NCI-H1436 treated with DMSO at 0.1 percent for 48 hours (cell line): ENCODE measurements at regions not wholly inside any gene's neighbourhood (a gene's known extent, or its start where the extent isn't known, plus 50 kb on each side); places are given as distances from the start of the nearest gene placed in this dataset.

ENCODE experiments used
- DNase-seq: peaks from one replicate; lab custom pipeline; 2025; lab: John Stamatoyannopoulos, UW

- DNase-seq, result no peak
Observed at GRCh38 chr18:24987303-24988252, 364.4 kb downstream of the ZNF521 start.

DNA sequence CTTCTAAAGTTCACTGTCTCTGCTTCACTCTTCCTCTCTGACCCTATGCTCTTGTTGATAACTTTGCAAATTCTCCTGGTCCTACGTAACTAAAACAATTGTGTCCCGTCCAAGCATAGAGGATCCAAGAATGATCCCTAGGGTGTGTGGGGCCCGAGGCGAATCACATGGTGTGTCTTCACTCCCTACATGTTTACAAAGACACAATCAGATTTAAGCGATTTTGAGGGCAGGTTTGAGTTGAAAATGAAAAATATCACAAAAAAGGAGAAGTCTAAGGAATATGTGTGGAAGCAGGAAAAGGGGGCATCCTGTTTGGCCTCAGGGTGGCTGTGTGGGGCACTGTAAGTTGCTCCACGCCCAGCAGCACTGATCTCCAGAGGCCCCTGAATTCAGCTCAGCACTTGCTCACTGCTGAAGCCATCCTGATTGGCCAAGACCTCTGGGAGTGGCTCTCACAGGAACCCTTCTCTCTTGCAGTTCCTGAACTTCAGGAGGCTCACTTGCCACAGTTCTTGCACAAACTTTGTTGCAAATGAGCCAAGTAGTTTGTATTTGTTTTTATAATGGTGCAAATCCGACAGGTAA is 363.6 kb downstream of the ZNF521 start:
- DNase-seq, result no peak

- no peak for DNase-seq
Observed at GRCh38 chr18:24989760-24990593, 362.0 kb downstream of the ZNF521 start.

GRCh38 chr18:24990671-24991134 is 361.3 kb downstream of the ZNF521 start:
- no peak for DNase-seq

DNA sequence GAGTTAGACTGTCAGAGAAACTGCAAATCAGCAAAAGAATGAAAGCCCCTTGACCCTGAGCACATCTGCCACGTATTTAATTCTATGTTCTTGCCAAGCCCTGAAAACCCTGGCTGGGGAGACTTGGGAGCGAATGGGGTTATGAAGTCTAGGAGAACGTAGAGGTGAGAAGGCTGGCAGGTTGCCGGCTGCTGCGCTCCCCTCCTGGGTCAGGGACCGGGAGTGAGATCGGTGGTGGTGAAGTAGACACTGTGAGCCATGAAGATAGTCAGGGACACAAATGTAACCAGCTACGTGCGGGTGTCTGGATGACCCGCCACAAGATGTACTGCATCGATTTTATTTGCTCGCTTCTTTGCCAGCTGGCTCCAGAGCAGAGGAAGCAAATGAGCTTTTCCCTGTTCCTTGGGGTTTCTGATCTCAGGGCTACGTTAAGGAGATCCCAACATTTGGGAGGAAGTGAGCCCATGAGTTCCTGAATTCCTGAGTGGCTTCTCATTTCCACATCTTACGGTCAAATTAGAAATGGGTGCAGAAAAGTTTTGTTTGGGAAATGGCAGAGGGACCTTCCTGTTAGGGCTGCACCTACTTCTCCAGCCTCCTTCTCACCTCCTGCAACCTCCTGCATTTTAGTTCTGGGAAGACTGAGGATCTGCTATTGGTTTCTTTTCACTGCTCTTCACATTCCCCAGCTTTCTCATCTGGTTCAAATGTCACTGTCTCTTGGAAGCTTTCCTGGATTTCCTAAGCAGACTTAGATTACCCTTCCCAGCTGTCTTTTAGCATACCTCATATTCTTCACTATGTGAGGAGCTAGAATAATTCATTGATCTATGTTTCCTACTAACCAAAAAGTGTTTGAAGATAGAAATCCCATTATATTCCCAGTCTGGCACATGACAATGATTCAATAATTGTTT is 360.6 kb downstream of the ZNF521 start:
- DNase-seq, result no peak

DNA sequence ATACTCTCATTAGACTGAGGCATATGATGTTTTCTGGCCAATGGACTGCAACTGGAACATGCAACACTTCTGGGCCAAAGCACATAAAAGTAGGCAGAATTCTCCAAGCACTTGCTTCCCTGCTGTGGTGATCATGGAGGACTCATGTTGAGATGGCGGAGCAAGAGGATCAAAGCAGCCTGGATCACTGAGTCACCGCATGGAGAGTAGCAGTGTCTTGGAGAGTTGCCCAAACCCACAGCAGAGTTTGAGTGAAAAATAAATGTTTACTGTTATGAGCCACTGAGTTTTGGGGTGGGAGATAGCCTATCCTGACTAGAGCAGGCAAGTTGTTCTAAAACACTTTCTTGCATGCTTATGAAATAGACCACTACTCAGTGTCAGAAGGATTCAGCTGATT is 359.5 kb downstream of the ZNF521 start:
- DNase-seq, result no peak

DNA sequence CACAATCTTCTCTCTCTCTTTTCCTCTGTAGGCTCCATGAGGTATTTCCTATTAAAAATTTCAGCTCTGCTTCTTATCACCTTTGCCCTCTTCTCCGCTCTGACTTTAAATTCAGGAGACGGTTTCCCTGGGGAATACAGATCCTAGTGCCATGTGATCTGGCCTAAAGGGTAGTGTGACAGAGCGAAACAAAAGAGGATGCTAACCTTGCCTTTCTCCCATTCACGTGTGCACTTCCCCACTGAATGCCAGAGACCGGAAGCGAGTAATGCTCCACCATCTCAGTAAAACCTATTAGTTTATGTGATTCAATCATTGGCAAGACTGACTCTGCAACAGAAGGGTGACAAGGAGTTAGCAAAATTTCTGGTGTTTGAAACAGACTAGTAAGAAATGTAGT is 358.3 kb downstream of the ZNF521 start:
- DNase-seq, result no peak

- no peak for DNase-seq
Observed at GRCh38 chr18:24995056-24995455, 356.9 kb downstream of the ZNF521 start.

DNA sequence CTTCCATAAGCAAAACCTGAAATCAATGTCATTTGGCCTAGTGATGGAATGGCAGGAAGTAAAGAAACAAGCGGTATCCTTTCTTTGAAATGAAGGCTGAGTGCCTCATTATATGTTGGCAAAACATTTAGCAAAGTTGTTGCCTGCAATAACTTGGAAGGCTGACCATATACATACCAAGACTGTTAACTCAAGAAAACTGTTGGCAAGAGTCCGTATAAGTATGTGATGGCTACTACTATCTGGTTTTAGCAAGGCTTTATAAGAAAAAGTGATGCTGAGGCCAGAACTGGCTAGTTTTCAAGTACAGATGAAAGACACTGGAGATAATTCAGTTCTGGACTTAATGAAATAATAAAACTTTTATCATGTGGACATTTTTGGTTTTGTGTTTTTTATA is 356.2 kb downstream of the ZNF521 start:
- no peak for DNase-seq

- no peak for DNase-seq
Observed at GRCh38 chr18:24999650-25000267, 352.2 kb downstream of the ZNF521 start.

DNA sequence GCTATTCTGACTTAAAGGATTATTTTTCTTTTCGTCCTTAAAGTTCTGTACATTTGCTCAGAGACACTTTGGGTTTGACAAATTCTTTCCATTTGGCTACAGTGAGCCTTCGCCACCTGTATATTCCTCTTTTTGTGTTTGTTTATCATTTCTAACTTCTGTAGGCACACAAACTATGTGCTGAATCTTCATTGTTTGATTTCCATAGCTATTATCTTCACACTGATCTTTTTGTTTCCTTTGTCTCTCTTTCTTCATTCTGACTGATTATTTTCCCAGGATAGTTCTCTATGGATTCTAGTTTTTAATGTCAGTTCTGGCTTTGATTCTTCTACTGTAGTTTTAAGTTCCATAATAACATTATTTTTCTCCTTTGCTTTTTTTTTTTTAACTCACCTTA is 350.2 kb downstream of the ZNF521 start:
- DNase-seq, result no peak

- DNase-seq, result no peak
Observed at GRCh38 chr18:25005541-25006403, 346.2 kb downstream of the ZNF521 start.

- DNase-seq, result no peak
Observed at GRCh38 chr18:25010623-25011374, 341.2 kb downstream of the ZNF521 start.
